GM19238 (cell line): ENCODE measurements at regions not wholly inside any gene's neighbourhood (a gene's known extent, or its start where the extent isn't known, plus 50 kb on each side); places are given as distances from the start of the nearest gene placed in this dataset.

Experiments used
- DNase-seq: peaks from one replicate; pipeline ENCODE4 v3.0.0; 2011; ENCODE audit warnings: low spot score; ENCODE audit not compliant: insufficient read length

DNA sequence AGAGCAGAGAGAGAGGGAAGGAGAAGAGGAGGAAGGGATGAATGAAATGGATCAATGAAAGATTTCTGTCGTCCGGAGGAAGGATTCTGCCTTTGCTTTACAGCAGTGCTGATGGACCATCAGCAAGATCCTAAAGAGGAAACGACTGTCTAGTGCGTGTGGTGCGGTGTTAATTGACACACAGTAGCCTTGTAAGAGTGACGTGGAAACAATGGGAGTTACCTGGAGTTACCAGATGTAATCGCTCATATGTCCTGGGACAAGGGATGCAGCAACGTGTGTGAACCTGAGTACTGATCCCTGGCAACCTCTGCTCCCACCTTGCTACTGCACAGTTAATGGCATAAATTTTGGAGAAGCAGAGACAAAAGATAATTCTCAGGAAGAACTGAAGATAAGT is 62.6 kb upstream of the TPRG1 start:
- no peak for DNase-seq

DNA sequence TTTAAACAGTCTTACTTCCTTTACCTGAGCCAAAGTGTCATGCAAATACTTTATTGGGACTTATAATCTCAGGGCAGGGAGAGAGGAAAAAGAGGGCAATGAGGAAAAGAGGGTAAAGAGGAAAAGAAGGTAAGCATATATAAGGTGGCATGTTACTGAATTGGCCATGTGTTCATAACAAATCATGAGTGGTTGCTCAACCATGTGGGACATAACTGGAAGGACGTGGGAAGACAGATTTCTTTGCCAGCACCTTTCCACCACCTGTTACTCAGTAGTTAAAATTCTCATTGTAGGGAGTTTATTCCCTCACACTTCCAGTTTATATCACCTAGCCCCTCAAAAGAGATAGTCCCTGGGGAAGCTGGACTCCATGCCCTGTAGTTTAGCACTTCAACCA is 54.7 kb upstream of the TPRG1 start:
- no peak for DNase-seq

DNA sequence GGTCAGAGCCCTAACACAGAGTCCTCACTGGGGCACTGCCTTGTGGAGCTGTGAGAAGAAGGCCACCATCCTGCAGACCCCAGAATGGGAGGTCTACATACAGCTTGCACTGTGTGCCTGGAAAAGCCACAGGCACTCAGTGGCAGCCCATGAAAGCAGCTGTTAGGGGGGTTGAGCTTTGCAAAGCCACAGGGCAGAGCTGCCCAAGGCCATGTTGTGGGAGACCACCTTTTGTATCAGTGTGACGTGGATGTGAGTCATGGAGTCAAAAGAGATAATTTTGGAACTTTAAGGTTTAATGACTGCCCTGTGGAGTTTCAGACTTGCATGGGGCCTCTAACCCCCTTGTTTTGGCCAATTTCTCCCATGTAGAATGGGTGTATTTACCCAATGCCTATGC is 52.9 kb upstream of the TPRG1 start:
- no peak for DNase-seq

DNA sequence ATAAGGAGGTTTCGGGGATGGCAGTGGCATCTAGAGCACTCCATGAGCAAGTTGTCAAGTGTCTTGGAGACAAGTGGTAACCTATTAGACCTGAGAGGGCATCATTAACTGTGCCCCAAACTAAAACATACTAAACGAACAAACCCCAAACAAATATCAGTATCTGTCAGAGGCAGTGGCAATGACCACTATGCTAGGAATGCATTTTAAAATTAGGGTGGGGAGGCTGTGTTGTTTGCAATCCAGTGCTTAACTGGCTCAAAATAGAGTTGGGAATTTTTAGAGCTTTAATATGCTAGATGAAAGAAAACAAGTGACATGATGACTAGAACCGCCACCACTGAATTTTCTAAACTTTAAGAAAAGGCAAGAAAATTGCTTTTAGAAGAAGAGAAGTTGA is 51.8 kb upstream of the TPRG1 start:
- no peak for DNase-seq

DNA sequence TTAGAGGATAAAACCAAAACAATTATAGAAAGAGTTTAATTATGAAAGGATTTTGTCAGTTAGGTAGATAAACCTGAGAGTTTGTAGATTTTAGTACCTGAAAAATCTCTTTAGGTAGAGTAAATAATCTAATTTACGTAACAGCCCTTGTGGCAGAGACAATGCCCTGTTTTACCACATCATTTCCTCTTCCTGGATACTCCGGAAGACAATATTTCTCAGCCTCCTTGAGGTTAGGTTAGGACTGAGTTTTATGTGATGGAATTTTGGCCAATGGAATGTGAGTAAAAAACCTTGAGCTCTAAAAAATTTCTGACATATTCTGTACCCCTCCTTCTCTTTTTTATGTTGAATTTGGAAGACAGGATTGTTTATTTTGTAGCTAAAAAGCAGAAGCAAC is 50.7 kb upstream of the TPRG1 start:
- DNase-seq = no peak
